HepG2 (cell line): ENCODE measurements at regions not wholly inside any gene's neighbourhood (a gene's known extent, or its start where the extent isn't known, plus 50 kb on each side); places are given as distances from the start of the nearest gene placed in this dataset.

Experiments
- ATAC-seq: fragments of 200-7000 bp; cut with Tn5 transposase; 3 replicates; pipeline ENCODE4 v1.9.1; 2020; ENCODE audit warnings: mild to moderate bottlenecking, moderate library complexity
- BruUV-seq: library from RNA; stranded (reverse); fragments of 400-500 nt; replicated peaks from 2 replicates; lab custom pipeline; 2021; lab: Mats Ljungman, UMichigan
- CTCF ChIA-PET: fragments of 300-600 bp; formaldehyde crosslinking; extraction: SDS; loops from one replicate; lab custom pipeline; 2021; ENCODE audit warnings: low total read pairs, inconsistent platforms, low intra/inter-chr PET ratio; lab: Yijun Ruan, JAX
- POLR2A ChIA-PET: fragments of 350-600 bp; sonication (Branson Sonifier 250); formaldehyde crosslinking; loops from one replicate; lab custom pipeline; 2020; ENCODE audit warnings: antibody characterized with exemption, inconsistent platforms; lab: Yijun Ruan, JAX
- DNase-seq: peaks from one replicate; pipeline ENCODE4 v3.0.0-alpha.2; 2015; ENCODE audit warnings: low spot score
- FAIRE-seq: peaks from 3 replicates; lab custom pipeline; 2011; peaks lifted over from hg19 to GRCh38; lab: Jason Lieb, UNC
- H2AFZ ChIP-seq: one replicate; pipeline ENCODE4 v1.6.1; 2011; ENCODE audit warnings: low read length, inconsistent platforms
- H3K27ac ChIP-seq: fragments of 300-600 bp; 3 replicates; pipeline ENCODE4 v1.8.0; 2011; ENCODE audit warnings: mixed run types, mild to moderate bottlenecking, mixed read lengths, low read length, inconsistent platforms; ENCODE audit not compliant: insufficient read depth; ENCODE audit errors: extremely low read length
- H3K27me3 ChIP-seq, 2 experiments: fragments of 200-600 bp in 1 of 2; 2 replicates in 1 of 2; 3 replicates in 1 of 2; pipeline versions ENCODE4 v1.6.0 to v1.8.0; 2011; ENCODE audit warnings: low read length in 2 of 2, mild to moderate bottlenecking in 2 of 2, moderate library complexity in 2 of 2, inconsistent platforms in 1 of 2; ENCODE audit not compliant: insufficient read depth in 2 of 2, control insufficient read depth in 1 of 2
- H3K36me3 ChIP-seq, 2 experiments: fragments of 200-600 bp in 1 of 2; replicated peaks in 1 of 2; 2 replicates in 1 of 2; 3 replicates in 1 of 2; pipeline versions ENCODE4 v1.5.1 to v1.8.0; 2011; ENCODE audit warnings: low read length in 2 of 2, inconsistent platforms in 1 of 2; ENCODE audit not compliant: insufficient read depth in 2 of 2, control insufficient read depth in 1 of 2
- H3K4me1 ChIP-seq: 2 replicates; pipeline ENCODE4 v1.5.1; 2012; ENCODE audit warnings: low read length, inconsistent platforms; ENCODE audit not compliant: insufficient read depth
- H3K4me2 ChIP-seq: 2 replicates; pipeline ENCODE4 v1.6.0; 2011; ENCODE audit warnings: low read depth, low read length, inconsistent platforms
- H3K4me3 ChIP-seq, 3 experiments: fragments of 200-600 bp in 1 of 3; sonication (generic), shearing (Covaris generic) in 1 of 3; replicated peaks in 1 of 3; 2 replicates each; pipeline ENCODE4 v1.5.1; 2011 to 2016; ENCODE audit warnings: low read length in 3 of 3, inconsistent platforms in 2 of 3, low read depth in 2 of 3, mild to moderate bottlenecking in 2 of 3, control low read depth in 1 of 3, mixed read lengths in 1 of 3; ENCODE audit not compliant: insufficient read depth in 1 of 3
- H3K79me2 ChIP-seq: one replicate; pipeline ENCODE4 v1.6.1; 2011; ENCODE audit warnings: low read length, inconsistent platforms; ENCODE audit not compliant: insufficient read depth
- H3K9ac ChIP-seq: 2 replicates; pipeline ENCODE4 v1.6.0; 2011; ENCODE audit warnings: mild to moderate bottlenecking, low read depth, low read length, inconsistent platforms; ENCODE audit not compliant: insufficient read depth
- H3K9me3 ChIP-seq: 2 replicates; pipeline ENCODE4 v1.5.1; 2012; ENCODE audit warnings: mild to moderate bottlenecking, low read length
- H4K20me1 ChIP-seq: 2 replicates; pipeline ENCODE4 v1.6.0; 2011; ENCODE audit warnings: inconsistent platforms, mild to moderate bottlenecking, low read length, moderate library complexity; ENCODE audit not compliant: insufficient read depth
- ISX ChIP-seq: sonication (generic); formaldehyde crosslinking; conservative IDR thresholded peaks from 2 replicates; pipeline ENCODE4 v1.5.0; 2020; ENCODE audit warnings: missing genetic modification reagents
- ZNF10 ChIP-seq: sonication (generic); formaldehyde crosslinking; IDR thresholded peaks from 2 replicates; pipeline ENCODE4 v1.4.0; 2020; ENCODE audit warnings: mild to moderate bottlenecking, low read depth, missing genetic modification reagents, borderline replicate concordance
- ZNF543 ChIP-seq: sonication (generic); formaldehyde crosslinking; IDR thresholded peaks from 2 replicates; pipeline ENCODE4 v1.4.0; 2020; ENCODE audit warnings: mild to moderate bottlenecking, missing genetic modification reagents
- WGBS: methylation state at CpG from one replicate; pipeline ENCODE4 v1.1.6; 2017; ENCODE audit warnings: low lambda C conversion rate; 5-methylcytosine and 5-hydroxymethylcytosine counted together
- in situ Hi-C: cut with HindIII; loops from 2 replicates; pipeline ENCODE4 v1.10.0; 2017; ENCODE audit warnings: low pct_unique_long_range_greater_than_20kb; ENCODE audit not compliant: extremely low pct_ligation_motif_present
- intact Hi-C: fragments of 100-400 bp; cut with micrococcal nuclease; formaldehyde crosslinking; loops from one replicate; pipeline ENCODE4 v1.10.0; 2022; ENCODE audit not compliant: unreplicated experiment
- TF ChIP-seq, protein P1 (sequence below): sonication (generic); formaldehyde crosslinking; IDR thresholded peaks from 2 replicates; pipeline ENCODE4 v1.4.0; 2020; ENCODE audit warnings: missing genetic modification reagents, borderline replicate concordance
- TF ChIP-seq, protein P2 (sequence below): sonication (generic); formaldehyde crosslinking; IDR thresholded peaks from 2 replicates; pipeline ENCODE4 v1.4.0; 2020; ENCODE audit warnings: missing genetic modification reagents, borderline replicate concordance

DNA sequence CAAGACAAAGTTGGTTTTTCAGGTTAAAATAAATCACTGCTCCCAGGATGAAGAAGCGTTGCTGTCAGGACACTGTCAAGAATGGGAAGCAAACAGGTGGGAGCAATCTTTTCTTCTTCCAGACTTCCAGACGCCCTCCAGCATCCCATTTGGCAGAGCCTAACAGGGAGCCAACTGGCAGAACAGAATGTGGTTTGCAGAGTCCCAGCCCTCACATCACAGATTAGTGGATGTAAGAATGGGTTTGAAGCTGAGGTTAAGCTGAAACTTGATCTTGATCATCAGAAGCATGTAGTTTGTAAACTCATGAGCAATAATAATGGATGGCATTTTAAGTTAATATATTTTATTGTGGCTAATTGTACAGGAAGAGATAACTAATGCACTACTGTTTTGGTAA is 636.4 kb downstream of the SLC6A15 start:
- no peaks in the 10 kb centered on the region for H3K27me3 ChIP-seq
- in situ Hi-C loops: no loop called here
- DNase-seq: no peak
- H3K27ac ChIP-seq: no peak overlapping the region
- no peak overlapping the region for H2AFZ ChIP-seq
- CTCF ChIA-PET: no interaction called here
- no TSS peak for BruUV-seq
- H3K9ac ChIP-seq: no peak overlapping the region
- TF ChIP-seq, protein P1, sequence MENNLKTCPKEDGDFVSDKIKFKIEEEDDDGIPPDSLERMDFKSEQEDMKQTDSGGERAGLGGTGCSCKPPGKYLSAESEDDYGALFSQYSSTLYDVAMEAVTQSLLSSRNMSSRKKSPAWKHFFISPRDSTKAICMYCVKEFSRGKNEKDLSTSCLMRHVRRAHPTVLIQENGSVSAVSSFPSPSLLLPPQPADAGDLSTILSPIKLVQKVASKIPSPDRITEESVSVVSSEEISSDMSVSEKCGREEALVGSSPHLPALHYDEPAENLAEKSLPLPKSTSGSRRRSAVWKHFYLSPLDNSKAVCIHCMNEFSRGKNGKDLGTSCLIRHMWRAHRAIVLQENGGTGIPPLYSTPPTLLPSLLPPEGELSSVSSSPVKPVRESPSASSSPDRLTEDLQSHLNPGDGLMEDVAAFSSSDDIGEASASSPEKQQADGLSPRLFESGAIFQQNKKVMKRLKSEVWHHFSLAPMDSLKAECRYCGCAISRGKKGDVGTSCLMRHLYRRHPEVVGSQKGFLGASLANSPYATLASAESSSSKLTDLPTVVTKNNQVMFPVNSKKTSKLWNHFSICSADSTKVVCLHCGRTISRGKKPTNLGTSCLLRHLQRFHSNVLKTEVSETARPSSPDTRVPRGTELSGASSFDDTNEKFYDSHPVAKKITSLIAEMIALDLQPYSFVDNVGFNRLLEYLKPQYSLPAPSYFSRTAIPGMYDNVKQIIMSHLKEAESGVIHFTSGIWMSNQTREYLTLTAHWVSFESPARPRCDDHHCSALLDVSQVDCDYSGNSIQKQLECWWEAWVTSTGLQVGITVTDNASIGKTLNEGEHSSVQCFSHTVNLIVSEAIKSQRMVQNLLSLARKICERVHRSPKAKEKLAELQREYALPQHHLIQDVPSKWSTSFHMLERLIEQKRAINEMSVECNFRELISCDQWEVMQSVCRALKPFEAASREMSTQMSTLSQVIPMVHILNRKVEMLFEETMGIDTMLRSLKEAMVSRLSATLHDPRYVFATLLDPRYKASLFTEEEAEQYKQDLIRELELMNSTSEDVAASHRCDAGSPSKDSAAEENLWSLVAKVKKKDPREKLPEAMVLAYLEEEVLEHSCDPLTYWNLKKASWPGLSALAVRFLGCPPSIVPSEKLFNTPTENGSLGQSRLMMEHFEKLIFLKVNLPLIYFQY (CRISPR knock-in tag): no peak
- TF ChIP-seq ZNF10 (no peak), ZNF543 (CRISPR knock-in tag) (no peak), ISX (CRISPR knock-in tag) (no peak)
- TF ChIP-seq, protein P2, sequence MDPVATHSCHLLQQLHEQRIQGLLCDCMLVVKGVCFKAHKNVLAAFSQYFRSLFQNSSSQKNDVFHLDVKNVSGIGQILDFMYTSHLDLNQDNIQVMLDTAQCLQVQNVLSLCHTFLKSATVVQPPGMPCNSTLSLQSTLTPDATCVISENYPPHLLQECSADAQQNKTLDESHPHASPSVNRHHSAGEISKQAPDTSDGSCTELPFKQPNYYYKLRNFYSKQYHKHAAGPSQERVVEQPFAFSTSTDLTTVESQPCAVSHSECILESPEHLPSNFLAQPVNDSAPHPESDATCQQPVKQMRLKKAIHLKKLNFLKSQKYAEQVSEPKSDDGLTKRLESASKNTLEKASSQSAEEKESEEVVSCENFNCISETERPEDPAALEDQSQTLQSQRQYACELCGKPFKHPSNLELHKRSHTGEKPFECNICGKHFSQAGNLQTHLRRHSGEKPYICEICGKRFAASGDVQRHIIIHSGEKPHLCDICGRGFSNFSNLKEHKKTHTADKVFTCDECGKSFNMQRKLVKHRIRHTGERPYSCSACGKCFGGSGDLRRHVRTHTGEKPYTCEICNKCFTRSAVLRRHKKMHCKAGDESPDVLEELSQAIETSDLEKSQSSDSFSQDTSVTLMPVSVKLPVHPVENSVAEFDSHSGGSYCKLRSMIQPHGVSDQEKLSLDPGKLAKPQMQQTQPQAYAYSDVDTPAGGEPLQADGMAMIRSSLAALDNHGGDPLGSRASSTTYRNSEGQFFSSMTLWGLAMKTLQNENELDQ (CRISPR knock-in tag): no peak
- TF ChIP-seq, all 625 proteins: peak for 0
- H3K36me3 ChIP-seq: no peaks in the 10 kb centered on the region
- intact Hi-C loops: no loop called here
- POLR2A ChIA-PET: no interaction called here
- H3K79me2 ChIP-seq: no peaks in the 10 kb centered on the region
- no peak overlapping the region for H3K4me3 ChIP-seq
- no peaks in the 10 kb centered on the region for H3K9me3 ChIP-seq
- H3K4me2 ChIP-seq: no peak overlapping the region
- H3K4me1 ChIP-seq: no peaks in the 10 kb centered on the region
- ATAC-seq (no peak), FAIRE-seq (no peak)
- H4K20me1 ChIP-seq: no peaks in the 10 kb centered on the region
- 0% methylated on average over 2 of the region's 2 CpGs for WGBS
